Smooth muscle cell (in vitro differentiated cells): ENCODE measurements at regions not wholly inside any gene's neighbourhood (a gene's known extent, or its start where the extent isn't known, plus 50 kb on each side); places are given as distances from the start of the nearest gene placed in this dataset.

Experiments
- DNase-seq: peaks from one replicate; lab custom pipeline; 2025; ENCODE audit not compliant: unreplicated experiment; lab: John Stamatoyannopoulos, UW
- H2AFZ ChIP-seq: fragments of 200-600 bp; sonication (generic); 2 replicates; pipeline ENCODE4 v1.6.0; 2016; ENCODE audit warnings: antibody characterized with exemption, low read depth, mild to moderate bottlenecking
- H3F3A ChIP-seq: fragments of 200-600 bp; sonication (generic); 2 replicates; pipeline ENCODE4 v1.6.0; 2017; ENCODE audit warnings: antibody characterized with exemption, low read depth
- H3K27ac ChIP-seq: fragments of 200-600 bp; sonication (generic); 2 replicates; pipeline ENCODE4 v1.5.1; 2016; ENCODE audit warnings: low read depth, mild to moderate bottlenecking
- H3K27me3 ChIP-seq: fragments of 200-600 bp; sonication (generic); 2 replicates; pipeline ENCODE4 v1.6.1; 2016; ENCODE audit warnings: low read depth, mild to moderate bottlenecking
- H3K36me3 ChIP-seq: fragments of 200-600 bp; sonication (generic); 2 replicates; pipeline ENCODE4 v1.5.1; 2016; ENCODE audit warnings: low read depth
- H3K4me1 ChIP-seq: fragments of 200-600 bp; sonication (generic); 2 replicates; pipeline ENCODE4 v1.5.1; 2016; ENCODE audit warnings: low read depth
- H3K4me2 ChIP-seq: fragments of 200-600 bp; sonication (generic); 2 replicates; pipeline ENCODE4 v1.6.0; 2016; ENCODE audit warnings: mild to moderate bottlenecking
- H3K4me3 ChIP-seq: fragments of 200-600 bp; sonication (generic); 2 replicates; pipeline ENCODE4 v1.5.1; 2016; ENCODE audit warnings: mild to moderate bottlenecking
- H3K79me2 ChIP-seq: fragments of 200-600 bp; sonication (generic); 2 replicates; pipeline ENCODE4 v1.6.0; 2016; ENCODE audit warnings: low read depth, mild to moderate bottlenecking
- H3K9ac ChIP-seq: fragments of 200-600 bp; sonication (generic); 2 replicates; pipeline ENCODE4 v1.6.0; 2016; ENCODE audit warnings: low read depth
- H3K9me3 ChIP-seq: fragments of 200-600 bp; sonication (generic); replicated peaks from 2 replicates; pipeline ENCODE4 v1.5.1; 2016; ENCODE audit warnings: low read depth
- H4K20me1 ChIP-seq: fragments of 200-600 bp; sonication (generic); 2 replicates; pipeline ENCODE4 v1.6.0; 2016; ENCODE audit warnings: low read depth
- whole genome bisulfite sequencing: methylation state at CpG from one replicate; pipeline ENCODE4 v1.1.7; 2016; ENCODE audit warnings: low lambda C conversion rate; 5-methylcytosine and 5-hydroxymethylcytosine counted together
- TF ChIP-seq, protein P1 (sequence below): fragments of 200-600 bp; sonication (generic); IDR thresholded peaks from 2 replicates; pipeline ENCODE4 v1.5.1; 2017; ENCODE audit warnings: borderline replicate concordance, mild to moderate bottlenecking, antibody characterized with exemption; ENCODE audit not compliant: insufficient read depth, poor library complexity, severe bottlenecking

DNA sequence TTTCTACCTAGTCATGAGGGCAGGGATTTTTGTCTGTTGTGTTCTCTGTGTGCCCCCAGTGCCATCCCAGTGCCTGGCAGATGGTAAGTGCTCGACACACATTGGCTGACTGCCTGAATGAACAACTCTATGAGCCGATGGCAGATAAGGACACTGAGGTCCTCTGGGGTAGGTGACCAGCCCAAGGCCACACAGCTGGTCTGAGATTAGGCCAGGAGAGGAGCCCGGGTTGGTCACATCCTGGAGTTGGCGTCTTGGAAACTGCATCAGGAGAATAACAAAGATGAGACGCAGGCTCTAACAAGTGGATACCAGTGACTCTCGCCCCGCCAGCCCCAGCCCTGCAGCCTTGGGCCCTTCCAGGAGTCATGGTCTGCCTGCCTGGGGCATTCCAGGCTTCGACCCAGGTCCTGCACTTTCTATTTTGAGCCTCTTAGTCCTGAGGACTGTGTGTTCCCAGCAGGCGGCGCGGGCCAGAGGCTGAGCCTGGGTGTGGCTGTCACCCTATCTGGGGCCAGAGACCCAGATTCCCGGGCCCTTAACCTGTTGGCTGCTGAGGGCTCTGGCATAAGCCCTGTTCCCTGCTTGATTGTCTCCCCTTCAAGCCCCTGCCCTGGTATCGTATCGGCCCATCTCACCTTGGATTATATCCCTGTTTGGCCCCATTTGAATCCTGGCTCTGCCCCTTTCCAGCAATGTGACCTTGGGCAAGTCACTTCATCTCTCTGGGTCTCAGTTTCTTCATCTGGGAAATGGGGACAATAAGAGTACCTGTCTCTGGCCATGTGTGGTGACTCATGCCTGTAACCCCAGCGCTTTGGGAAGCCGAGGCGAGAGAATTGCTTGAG lies 88.3 kb downstream of the CEBPB start:
- no peaks in the 10 kb centered on the region for H4K20me1 ChIP-seq
- no peak overlapping the region for H3K9ac ChIP-seq
- no peak overlapping the region for H3K4me2 ChIP-seq
- peaks cover under 1% of the 10 kb centered on the region for H3F3A ChIP-seq
- DNase-seq, result no peak
- 85% methylated on average over 17 of the region's 17 CpGs for WGBS
- peak overlapping the region; percentile 28 for H3K27ac ChIP-seq
- no peaks in the 10 kb centered on the region for H3K9me3 ChIP-seq
- TF ChIP-seq, protein P1, sequence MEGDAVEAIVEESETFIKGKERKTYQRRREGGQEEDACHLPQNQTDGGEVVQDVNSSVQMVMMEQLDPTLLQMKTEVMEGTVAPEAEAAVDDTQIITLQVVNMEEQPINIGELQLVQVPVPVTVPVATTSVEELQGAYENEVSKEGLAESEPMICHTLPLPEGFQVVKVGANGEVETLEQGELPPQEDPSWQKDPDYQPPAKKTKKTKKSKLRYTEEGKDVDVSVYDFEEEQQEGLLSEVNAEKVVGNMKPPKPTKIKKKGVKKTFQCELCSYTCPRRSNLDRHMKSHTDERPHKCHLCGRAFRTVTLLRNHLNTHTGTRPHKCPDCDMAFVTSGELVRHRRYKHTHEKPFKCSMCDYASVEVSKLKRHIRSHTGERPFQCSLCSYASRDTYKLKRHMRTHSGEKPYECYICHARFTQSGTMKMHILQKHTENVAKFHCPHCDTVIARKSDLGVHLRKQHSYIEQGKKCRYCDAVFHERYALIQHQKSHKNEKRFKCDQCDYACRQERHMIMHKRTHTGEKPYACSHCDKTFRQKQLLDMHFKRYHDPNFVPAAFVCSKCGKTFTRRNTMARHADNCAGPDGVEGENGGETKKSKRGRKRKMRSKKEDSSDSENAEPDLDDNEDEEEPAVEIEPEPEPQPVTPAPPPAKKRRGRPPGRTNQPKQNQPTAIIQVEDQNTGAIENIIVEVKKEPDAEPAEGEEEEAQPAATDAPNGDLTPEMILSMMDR, result no peak
- H2AFZ ChIP-seq, result peak overlapping the region; percentile 42
- H3K27me3 ChIP-seq, result no peaks in the 10 kb centered on the region
- no peak overlapping the region for H3K4me3 ChIP-seq
- H3K79me2 ChIP-seq, result no peaks in the 10 kb centered on the region
- H3K36me3 ChIP-seq, result no peaks in the 10 kb centered on the region
- H3K4me1 ChIP-seq, result no peaks in the 10 kb centered on the region

DNA sequence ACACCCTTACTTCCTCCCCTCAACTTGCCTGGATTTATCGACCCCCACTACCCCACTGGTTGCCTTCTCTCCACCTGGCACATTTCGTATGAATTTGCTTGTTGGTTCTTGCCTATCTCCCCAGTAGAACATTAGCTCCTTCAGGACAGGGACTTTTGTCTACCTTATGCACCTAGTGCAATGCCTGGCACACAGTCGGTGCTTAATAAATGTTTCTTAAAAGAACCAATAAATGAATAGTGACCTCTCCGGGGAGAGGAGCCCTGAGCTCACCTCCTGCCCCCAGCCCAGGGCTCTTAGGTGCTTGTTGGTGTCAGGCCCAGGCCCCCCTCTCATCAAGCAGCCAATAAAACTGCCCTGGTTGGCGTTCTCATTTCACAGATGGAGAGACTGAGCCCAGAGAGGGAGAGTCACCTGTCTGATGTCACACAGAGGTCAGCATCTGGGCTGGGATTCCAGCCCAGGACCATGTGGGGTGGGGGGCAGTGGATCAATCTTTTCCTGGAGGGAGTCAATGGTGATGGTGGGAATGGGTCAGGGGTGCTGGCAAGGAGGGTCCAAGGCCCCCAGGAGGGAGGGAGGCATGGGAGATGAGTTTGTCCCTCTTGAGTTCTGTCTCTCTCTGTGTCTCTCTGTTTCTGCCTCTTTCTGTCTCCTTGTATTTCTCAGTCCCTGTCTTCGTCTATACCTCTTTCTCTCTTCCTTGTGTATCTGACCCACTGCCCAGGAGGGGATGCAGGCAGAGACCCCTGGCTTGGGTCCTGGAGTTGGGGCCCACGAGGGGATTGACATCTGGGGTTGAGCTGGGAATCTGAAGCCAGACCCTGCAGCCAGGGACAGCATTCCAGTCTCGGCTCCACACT lies 89.6 kb downstream of the CEBPB start:
- Histone ChIP-seq H3K79me2 (no peaks in the 10 kb centered on the region), H3F3A (peaks cover 14% of the 10 kb centered on the region)

DNA sequence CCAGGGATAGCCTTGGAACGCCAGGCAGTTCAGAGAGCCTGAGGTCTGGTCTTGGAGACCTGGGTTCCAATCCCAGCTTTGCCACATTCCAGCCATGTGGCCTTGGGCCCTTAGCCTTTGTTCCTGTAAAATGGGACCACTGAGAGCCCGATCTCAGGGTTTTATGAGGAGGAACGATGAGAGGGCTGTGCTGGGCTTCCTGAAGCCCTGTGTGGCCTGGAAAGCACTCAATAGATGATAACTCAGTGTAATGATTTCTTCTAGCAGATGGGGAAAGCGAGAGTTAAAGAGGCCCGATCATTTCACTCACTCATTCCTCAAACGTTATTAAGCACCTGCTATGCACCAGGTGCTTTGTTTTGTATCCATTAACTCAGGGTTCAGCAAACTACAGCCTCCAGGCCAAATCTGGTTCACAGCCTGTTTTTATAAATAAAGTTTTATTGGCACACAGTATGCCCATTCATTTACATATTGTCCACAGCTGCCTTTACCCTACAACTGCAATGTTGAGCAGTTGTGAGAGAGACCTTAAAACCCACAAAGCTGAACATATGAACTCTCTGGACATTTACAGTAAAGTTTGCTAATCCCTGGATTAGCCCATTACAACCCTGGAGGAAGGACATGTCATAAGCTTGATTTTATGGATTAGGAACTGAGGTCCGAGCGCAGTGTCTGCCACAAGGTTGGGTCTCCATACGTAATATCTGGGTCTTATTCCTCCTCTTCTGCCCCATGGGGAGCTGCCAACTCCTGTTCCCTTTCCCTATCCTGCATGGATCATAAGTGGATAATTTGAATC lies 90.4 kb downstream of the CEBPB start:
- peaks cover 20% of the 10 kb centered on the region for H3F3A ChIP-seq
- no peaks in the 10 kb centered on the region for H3K36me3 ChIP-seq
- no peaks in the 10 kb centered on the region for H4K20me1 ChIP-seq
- no peak overlapping the region for H3K27ac ChIP-seq
- peaks cover 12% of the 10 kb centered on the region for H3K4me1 ChIP-seq
- H3K4me2 ChIP-seq, result no peak overlapping the region
- no peaks in the 10 kb centered on the region for H3K27me3 ChIP-seq
- no peaks in the 10 kb centered on the region for H3K9me3 ChIP-seq
- DNase-seq, result no peak
- TF ChIP-seq, protein P1, result no peak
- 65% methylated on average over 9 of the region's 9 CpGs for WGBS
- no peak overlapping the region for H3K9ac ChIP-seq
- H2AFZ ChIP-seq, result no peak overlapping the region
- no peak overlapping the region for H3K4me3 ChIP-seq
- H3K79me2 ChIP-seq, result no peaks in the 10 kb centered on the region

More for the DNA sequence above, 89.6 kb downstream of the CEBPB start:
- Histone ChIP-seq H4K20me1 (no peaks in the 10 kb centered on the region), H3K36me3 (no peaks in the 10 kb centered on the region), H3K27ac (no peak overlapping the region), H3K4me2 (no peak overlapping the region), H3K4me1 (peaks cover 7% of the 10 kb centered on the region), H3K9ac (no peak overlapping the region), H3K27me3 (no peaks in the 10 kb centered on the region), H3K4me3 (no peak overlapping the region), H2AFZ (no peak overlapping the region), H3K9me3 (no peaks in the 10 kb centered on the region)
- 89% methylated on average over 8 of the region's 8 CpGs for WGBS
- no peak for DNase-seq
- TF ChIP-seq, protein P1, result no peak
